ENCODE measurements at regions not wholly inside any gene's neighbourhood (a gene's known extent, or its start where the extent isn't known, plus 50 kb on each side); places are given as distances from the start of the nearest gene placed in this dataset.
"Not testable (repeated sequence)": the region's sequence is repeated elsewhere in the genome, so short reads cannot be mapped to it uniquely, and the experiment has no call there.

DNA sequence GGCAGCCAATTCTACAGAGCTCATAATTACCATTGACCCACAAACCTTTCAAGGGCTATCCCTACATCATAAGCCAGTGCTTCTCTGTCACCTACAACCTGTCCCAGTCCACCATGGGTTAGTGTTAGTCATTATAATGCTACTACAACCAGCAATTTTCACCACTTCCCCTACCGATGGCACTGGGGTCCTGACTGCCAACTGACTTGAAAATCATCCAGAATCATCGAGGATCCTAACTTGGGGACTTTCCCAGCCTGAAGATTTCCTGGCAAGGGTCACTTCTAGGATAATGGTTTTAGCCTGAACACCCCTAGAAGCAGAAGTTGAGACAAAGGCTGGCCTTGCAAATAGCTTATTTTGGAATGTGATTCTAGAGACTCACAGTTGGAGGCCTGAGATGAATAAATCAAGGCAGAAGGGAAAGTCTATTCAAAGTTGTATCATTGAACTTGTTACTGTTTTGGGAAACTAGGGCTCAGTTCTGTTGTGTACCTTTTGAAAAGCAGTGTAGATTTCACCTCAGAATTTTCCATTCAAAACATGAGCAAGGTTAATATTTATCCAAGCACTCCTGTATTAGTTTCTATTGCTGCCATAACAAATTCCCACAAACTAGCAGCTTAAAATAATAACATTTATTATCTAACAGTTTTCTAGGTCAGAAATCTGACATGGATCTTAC, 633.0 kb downstream of the LRRC70 start:
- DNase-seq (ENCODE audit: low read depth in 2 of 2) = no peak

DNA sequence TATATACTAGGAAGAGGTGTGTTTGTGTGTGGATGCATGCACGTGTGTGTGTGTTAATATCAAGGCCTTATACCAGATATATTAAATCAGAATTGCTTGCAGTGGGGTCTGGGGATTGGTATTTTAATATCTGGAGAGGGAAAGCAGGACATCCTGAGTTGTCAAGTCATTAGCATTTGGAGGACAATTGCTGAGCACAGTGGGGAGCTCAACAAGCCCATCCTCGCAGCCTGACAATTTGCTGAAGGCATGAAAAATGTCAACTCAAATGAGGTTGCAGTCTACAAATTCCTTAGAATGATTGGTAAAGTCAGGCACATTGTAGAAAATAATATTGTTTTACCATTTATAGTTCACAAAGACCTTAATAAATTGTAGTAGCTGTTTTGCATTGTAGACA, 627.4 kb downstream of the LRRC70 start:
- DNase-seq (ENCODE audit: low read depth in 2 of 2) = no peak

- DNase-seq (ENCODE audit: low read depth in 2 of 2) = no peak
Measured at GRCh38 chr5:63201738-63202137, 623.1 kb downstream of the LRRC70 start.

DNA sequence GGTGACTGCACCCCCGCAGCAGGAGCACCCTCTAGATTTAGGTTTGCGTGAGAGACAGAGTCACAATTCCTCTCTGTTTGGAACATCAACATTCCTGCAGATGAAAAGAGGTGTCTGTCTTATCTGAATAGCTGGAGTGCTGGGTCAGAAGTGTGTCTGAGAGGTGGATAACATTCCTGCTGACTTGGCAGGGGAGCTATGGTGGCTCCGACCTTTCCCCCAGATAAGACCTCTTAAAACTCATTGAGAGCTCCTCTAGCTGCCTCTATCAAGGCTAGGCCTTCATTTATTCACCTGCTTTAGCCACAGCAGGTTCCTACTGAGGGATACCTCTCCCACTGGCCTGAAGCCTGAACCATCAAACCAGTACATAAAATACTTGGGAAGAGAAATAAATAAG, 615.5 kb downstream of the LRRC70 start:
- DNase-seq (ENCODE audit: low read depth in 2 of 2) = no peak

GRCh38 chr5:63180190-63180589, 601.6 kb downstream of the LRRC70 start:
- not testable (repeated sequence) for DNase-seq (ENCODE audit: low read depth in 2 of 2)

DNA sequence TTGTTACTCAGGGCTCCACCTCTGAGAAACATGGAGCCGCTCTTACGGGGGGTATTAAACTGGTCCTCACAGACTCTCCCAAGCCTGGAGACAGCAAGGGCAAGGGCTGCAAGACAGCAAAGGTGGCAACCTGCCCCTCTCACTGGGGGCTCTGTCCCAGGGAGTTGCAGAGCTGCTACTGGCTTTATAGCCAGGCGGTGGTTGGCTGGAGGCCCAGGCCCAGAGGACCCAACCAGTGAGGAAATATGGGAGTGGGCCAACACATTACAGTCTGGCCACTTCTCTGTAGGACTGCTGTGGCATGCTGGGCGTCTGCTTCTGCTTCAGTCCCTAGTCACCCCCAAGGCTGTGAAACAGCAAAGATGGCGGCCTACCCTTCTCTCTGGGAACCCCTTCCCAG, 597.2 kb downstream of the LRRC70 start:
- DNase-seq (ENCODE audit: low read depth in 2 of 2) = no peak

DNA sequence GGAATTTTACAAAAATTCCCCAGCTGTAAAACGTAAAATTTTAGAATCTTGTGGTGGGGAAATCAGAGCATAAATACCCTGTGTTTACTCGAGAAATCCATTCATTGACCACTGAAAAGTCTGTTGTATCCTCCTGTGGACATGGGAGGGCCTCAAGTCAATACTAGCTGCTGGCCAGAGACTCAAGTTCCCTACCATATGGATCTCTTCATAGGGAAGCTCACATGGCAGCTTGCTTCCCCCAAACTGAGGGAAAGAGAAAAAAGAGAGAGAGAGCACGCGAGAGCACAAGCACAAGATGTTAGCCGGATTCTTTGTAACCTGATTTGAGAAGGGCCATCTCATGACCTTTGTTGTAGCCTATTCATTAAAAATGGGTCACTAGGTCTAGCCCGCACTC, 591.9 kb downstream of the LRRC70 start:
- no peak for DNase-seq (ENCODE audit: low read depth in 2 of 2)

- DNase-seq (ENCODE audit: low read depth in 2 of 2) = no peak
Measured at GRCh38 chr5:63164838-63165535, 586.4 kb downstream of the LRRC70 start.

DNA sequence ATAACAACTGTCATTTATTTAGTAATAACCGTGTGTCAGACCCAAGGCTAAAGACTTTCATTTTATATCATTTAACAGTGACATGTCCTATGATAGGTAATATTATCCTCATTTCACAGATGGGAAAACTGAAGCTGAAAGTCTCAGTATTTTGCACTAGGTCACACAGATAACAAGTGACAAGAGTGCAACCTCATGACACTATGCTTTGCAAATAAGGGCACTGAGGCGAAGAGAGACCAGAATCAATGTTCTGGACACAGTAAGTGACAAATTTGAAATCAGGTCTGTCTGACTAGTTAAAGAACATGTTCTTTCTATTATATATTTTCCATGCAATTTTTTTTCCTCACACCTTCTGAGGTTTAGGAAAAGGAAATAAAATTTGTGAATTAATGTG, 585.7 kb downstream of the LRRC70 start:
- DNase-seq (ENCODE audit: low read depth in 2 of 2) = no peak

GRCh38 chr5:63155310-63155631, 576.7 kb downstream of the LRRC70 start:
- DNase-seq (ENCODE audit: low read depth in 2 of 2) = no peak

GRCh38 chr5:63154476-63155309, 576.1 kb downstream of the LRRC70 start:
- no peak for DNase-seq (ENCODE audit: low read depth in 2 of 2)

- DNase-seq (ENCODE audit: low read depth in 2 of 2) = no peak
Measured at GRCh38 chr5:63152871-63153270, 574.3 kb downstream of the LRRC70 start.

- no peak for DNase-seq (ENCODE audit: low read depth in 2 of 2)
Measured at GRCh38 chr5:63145167-63145566, 566.5 kb downstream of the LRRC70 start.

DNA sequence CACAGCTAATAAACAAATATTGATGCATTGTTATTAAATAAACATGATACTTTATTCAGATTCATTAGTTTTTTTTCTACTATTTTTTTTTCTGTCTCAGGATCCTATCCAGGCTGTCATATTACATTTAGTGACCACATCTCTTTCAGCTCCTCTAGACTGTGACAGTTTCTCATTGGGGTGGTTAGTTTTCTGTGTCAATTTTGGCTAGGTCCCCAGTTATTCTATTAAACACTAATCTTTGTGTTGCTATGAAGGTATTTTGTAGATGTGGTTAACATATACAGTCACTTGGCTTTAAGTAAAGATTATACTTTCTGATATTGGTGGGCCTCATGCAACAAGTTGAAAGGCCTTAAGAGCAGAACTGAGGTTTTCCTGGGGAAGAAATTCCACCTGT, 563.0 kb downstream of the LRRC70 start:
- no peak for DNase-seq (ENCODE audit: low read depth in 2 of 2)

DNA sequence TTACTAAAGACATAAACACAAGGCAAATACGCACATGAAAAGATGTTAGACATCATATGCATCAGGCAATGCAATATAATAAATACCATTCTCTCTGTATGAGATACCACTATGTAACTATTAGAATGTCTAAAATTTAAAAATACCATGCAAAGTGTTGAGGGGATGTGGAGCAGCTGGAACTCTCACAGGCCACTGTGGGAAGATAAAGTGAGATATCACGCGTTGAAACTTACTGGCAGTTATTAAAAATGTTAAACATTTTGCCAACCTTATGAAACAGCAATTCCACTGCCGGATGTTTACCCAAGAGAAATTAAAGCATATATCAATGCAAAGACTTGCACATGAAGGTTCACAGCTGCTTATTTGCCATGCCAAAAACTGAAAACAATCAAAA, 556.7 kb downstream of the LRRC70 start:
- no peak for DNase-seq (ENCODE audit: low read depth in 2 of 2)

DNA sequence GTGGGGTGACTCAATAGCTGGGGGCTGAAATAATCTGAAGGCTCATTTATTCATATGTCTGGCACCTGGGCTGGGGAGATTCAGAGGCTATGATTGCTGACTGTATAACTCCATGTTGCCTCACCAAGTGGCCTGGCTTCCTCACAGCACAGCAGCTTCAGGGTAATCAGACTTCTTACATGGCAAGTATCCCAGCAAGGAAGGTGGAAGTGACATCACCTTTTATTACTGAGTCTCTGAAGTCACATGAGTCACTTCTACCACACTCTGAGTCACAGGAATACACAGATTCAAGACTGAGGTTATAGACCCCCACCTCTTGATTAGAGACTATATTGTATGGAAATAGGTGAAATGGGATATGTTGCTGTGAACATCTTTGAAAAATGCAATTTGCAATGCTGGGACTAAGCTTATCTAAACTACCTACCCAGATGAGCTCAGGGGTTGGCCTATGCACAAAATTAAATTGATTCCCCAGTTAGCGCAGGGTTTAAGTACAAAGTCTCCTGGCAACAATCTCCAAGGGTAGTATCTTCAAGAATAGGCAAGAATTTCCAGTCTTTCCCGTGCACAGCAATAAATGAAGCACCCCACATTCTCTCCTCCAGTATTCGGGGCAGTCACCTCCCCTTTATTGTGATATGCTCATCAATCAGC, 553.1 kb downstream of the LRRC70 start:
- DNase-seq (ENCODE audit: low read depth in 2 of 2) = no peak

DNA sequence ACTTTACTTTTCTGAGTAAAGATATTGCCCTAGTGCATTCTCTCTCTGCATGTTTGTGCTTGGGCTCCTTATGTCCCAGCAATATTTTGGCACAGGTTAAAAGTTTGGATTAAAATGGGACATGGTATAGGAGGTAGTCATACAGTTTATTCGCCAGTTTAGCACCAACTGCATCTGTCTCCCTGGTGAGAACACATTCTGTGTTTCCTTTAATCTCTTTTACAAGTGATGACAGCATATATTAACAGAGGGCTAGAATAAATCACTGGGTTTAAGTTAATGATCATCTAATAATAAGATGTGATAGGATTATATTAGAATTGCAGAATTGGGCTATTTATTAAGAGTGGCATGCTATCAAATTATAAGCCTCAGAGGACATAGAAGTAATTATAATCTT, 550.1 kb downstream of the LRRC70 start:
- DNase-seq (ENCODE audit: low read depth in 2 of 2) = no peak

DNA sequence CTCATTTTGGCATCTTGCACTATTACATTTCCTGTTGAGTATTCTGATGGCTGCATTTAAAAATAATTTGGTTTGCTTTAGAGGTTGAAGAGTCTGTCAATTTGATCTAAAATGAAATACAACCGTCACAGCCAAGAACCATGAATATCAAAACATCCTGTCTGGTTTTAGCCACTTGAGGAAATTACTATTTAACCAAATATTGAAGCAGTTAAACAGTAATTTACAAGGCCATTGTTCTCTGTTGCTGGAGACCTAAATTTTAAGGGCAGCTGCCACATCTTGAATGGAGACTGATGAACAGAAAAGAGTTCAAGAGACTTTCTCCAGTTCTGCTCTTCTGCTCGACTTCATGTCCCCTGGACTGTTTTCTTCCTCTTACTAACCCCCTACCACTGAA, 549.4 kb downstream of the LRRC70 start:
- no peak for DNase-seq (ENCODE audit: low read depth in 2 of 2)

- no peak for DNase-seq (ENCODE audit: low read depth in 2 of 2)
Measured at GRCh38 chr5:63127054-63127453, 548.4 kb downstream of the LRRC70 start.

- no peak for DNase-seq (ENCODE audit: low read depth in 2 of 2)
Measured at GRCh38 chr5:63125862-63126261, 547.2 kb downstream of the LRRC70 start.

DNA sequence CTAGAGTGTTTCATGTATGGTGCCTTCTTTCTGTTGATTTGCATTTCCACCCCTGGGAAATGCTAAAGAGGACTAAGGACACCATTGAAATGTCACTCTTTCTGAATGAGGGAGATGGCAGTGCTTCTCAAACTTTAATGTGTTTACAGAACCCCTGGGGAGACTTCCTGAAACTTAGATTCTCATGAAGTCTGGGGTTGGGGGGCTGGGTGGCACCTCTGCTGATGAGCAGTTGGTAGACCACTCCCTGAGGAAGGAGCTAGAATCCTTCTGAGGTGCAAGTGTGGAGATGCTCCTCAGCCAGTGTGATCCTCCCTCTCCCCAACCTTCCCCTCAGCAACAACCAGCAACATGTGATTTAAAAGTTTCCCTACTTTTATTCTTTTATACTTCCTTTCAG, 546.8 kb downstream of the LRRC70 start:
- no peak for DNase-seq (ENCODE audit: low read depth in 2 of 2)

DNA sequence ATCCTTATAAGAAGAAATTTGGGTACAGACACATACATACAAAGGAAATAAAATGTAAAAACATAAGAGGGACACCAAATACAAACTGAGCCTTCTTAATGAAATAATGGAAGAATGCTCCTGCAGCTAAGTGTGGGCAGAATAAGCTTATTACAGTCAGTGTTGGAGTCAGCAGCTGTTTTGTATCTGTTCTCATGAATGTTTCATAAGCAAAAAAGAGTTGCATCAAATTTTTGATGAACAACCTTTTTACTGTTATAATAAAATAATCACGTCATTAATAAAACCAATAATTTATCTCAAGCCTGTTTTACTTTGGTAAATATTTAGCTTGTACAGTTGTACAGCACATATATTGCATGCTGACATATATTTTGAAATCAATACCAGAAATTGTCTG, 545.6 kb downstream of the LRRC70 start:
- no peak for DNase-seq (ENCODE audit: low read depth in 2 of 2)

Measured in stimulated activated CD8-positive, alpha-beta memory T cell treated with anti-CD3 and anti-CD28 coated beads, Interleukin-15, amount 100 ng/mL, for 48 hours (primary cell).